ENCODE measurements at regions not wholly inside any gene's neighbourhood (a gene's known extent, or its start where the extent isn't known, plus 50 kb on each side); places are given as distances from the start of the nearest gene placed in this dataset.

- TF ChIP-seq GATA3 (IDR thresholded peaks at IDR 0.05; ENCODE audit: low read depth, low read length), result no peak
- no peak for TF ChIP-seq GATA2 (IDR thresholded peaks at IDR 0.05; ENCODE audit: low read depth, low read length)
Observed at GRCh38 chr3:64901522-64901885, 213.7 kb upstream of the ADAMTS9 start.
